ENCODE measurements at regions not wholly inside any gene's neighbourhood (a gene's known extent, or its start where the extent isn't known, plus 50 kb on each side); places are given as distances from the start of the nearest gene placed in this dataset.
A peak's percentile ranks its signal among the peaks of the same experiment; 100 is the strongest.

- TF ChIP-seq POLR2A (IDR thresholded peaks at IDR 0.05) (no peak), POLR2AphosphoS5 (IDR thresholded peaks at IDR 0.05) (peak; percentile 64)
These were observed 603.5 kb upstream of the ADAMTS5 start for GRCh38 chr21:27570306-27570868.
